ENCODE measurements at regions not wholly inside any gene's neighbourhood (a gene's known extent, or its start where the extent isn't known, plus 50 kb on each side); places are given as distances from the start of the nearest gene placed in this dataset.

DNA sequence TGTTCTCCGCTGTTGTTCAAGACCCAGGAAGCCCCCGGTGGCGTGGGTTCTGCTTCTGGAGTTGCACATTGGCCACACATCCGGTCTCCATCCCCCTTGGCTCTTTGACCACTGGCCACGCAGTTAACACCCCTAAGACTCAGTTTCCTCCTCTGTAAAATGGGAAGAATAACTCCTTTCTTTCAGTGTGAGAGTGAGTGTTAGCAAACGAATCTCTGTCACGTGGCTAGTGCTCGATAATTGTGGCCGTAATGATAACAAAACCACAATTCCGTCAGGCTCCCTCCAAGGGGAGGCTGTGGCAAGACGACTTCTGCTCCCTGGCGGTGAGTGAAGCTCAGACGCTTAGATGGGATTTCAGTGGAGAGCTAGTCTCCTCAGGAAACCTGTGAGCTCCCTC is 315.2 kb upstream of the B3GAT1 start:
- TF ChIP-seq ZNF350 (CRISPR knock-in tag; IDR thresholded peaks at IDR 0.05; ENCODE audit: borderline replicate concordance, low read depth) (no peak), FOXM1 (CRISPR knock-in tag; IDR thresholded peaks at IDR 0.05) (no peak), GABPB1 (CRISPR knock-in tag; IDR thresholded peaks at IDR 0.05) (no peak), ZNF670 (CRISPR knock-in tag; IDR thresholded peaks at IDR 0.05; ENCODE audit: borderline replicate concordance) (no peak), CCDC6 (CRISPR knock-in tag; IDR thresholded peaks at IDR 0.05) (no peak), RAD51 (IDR thresholded peaks at IDR 0.05; ENCODE audit: borderline replicate concordance) (no peak), POLR2A (IDR thresholded peaks at IDR 0.05; ENCODE audit: insufficient read depth in 1 of 2, low read depth in 2 of 2, low read length in 2 of 2) (no peak), NBN (conservative IDR thresholded peaks at IDR 0.05) (no peak), ZMYM2 (CRISPR knock-in tag; IDR thresholded peaks at IDR 0.05) (no peak), HNRNPLL (IDR thresholded peaks at IDR 0.05; ENCODE audit: low read depth, low read length, poor library complexity, severe bottlenecking) (no peak)
- TF ChIP-seq, protein P1, sequence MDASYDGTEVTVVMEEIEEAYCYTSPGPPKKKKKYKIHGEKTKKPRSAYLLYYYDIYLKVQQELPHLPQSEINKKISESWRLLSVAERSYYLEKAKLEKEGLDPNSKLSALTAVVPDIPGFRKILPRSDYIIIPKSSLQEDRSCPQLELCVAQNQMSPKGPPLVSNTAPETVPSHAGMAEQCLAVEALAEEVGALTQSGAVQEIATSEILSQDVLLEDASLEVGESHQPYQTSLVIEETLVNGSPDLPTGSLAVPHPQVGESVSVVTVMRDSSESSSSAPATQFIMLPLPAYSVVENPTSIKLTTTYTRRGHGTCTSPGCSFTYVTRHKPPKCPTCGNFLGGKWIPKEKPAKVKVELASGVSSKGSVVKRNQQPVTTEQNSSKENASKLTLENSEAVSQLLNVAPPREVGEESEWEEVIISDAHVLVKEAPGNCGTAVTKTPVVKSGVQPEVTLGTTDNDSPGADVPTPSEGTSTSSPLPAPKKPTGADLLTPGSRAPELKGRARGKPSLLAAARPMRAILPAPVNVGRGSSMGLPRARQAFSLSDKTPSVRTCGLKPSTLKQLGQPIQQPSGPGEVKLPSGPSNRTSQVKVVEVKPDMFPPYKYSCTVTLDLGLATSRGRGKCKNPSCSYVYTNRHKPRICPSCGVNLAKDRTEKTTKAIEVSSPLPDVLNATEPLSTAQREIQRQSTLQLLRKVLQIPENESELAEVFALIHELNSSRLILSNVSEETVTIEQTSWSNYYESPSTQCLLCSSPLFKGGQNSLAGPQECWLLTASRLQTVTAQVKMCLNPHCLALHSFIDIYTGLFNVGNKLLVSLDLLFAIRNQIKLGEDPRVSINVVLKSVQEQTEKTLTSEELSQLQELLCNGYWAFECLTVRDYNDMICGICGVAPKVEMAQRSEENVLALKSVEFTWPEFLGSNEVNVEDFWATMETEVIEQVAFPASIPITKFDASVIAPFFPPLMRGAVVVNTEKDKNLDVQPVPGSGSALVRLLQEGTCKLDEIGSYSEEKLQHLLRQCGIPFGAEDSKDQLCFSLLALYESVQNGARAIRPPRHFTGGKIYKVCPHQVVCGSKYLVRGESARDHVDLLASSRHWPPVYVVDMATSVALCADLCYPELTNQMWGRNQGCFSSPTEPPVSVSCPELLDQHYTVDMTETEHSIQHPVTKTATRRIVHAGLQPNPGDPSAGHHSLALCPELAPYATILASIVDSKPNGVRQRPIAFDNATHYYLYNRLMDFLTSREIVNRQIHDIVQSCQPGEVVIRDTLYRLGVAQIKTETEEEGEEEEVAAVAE (CRISPR knock-in tag; IDR thresholded peaks at IDR 0.05; ENCODE audit: borderline replicate concordance) = no peak
- TF ChIP-seq, protein P2, sequence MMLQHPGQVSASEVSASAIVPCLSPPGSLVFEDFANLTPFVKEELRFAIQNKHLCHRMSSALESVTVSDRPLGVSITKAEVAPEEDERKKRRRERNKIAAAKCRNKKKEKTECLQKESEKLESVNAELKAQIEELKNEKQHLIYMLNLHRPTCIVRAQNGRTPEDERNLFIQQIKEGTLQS (CRISPR knock-in tag; IDR thresholded peaks at IDR 0.05) = no peak
- TF ChIP-seq, protein P3, sequence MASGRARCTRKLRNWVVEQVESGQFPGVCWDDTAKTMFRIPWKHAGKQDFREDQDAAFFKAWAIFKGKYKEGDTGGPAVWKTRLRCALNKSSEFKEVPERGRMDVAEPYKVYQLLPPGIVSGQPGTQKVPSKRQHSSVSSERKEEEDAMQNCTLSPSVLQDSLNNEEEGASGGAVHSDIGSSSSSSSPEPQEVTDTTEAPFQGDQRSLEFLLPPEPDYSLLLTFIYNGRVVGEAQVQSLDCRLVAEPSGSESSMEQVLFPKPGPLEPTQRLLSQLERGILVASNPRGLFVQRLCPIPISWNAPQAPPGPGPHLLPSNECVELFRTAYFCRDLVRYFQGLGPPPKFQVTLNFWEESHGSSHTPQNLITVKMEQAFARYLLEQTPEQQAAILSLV (CRISPR knock-in tag; IDR thresholded peaks at IDR 0.05; ENCODE audit: borderline replicate concordance) = no peak
